ENCODE measurements at regions not wholly inside any gene's neighbourhood (a gene's known extent, or its start where the extent isn't known, plus 50 kb on each side); places are given as distances from the start of the nearest gene placed in this dataset.

DNA sequence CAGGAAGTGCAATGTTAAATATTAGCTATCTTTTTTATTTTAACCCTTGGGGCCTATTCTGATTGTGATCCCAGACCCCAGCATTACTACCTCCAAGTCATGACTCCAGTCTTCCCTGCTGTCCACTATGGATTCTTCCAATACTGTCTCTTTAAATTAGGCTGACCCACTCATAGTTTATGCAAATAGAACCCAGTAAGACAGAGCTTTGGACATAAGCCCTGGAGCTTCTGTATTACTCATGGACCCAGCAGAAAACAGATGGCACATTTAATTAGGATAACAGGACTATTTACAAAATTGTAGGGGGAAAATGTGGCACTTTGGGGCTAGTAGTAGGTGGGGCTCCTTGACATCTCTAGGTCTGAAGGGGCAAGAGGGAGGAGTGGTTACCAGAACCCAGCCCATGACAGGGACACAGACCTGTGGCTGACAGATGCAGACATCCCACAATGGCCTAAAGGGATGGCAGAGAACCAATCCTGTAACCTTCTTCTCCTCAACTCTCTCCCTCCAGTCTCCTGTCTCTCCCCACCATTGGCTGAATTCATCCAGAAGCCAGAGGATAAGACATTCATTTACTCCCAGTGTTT, 233.5 kb downstream of the OMA1 start:
- intact Hi-C loops (cut with micrococcal nuclease) = no loop called here

DNA sequence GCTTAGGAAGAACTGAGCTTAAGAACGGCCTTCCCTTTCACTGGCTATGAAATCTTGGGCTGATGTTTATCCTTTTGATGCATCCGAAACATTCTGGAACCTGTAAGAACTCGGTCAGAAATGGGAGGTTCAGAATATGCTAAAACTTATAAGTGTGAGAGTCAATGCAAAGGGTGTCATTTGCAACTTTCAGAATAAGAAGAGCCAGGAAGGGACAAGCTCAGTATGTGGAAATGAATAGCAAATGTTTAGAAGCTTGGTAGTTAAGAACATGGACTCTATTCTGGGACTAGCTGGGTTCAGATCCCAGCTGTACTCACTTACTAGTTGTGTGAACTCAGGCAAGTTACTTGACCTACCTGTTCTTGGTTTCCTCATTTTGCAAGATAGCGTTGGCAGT, 234.1 kb downstream of the OMA1 start:
- no peak for DNase-seq
- H3K79me2 ChIP-seq (ENCODE audit: insufficient read depth, low read length) = no peaks in the 10 kb centered on the region

More for the DNA sequence above, 233.5 kb downstream of the OMA1 start:
- H3K9me3 ChIP-seq (replicated peaks in 1 of 2; ENCODE audit: control insufficient read depth in 1 of 2, insufficient read depth in 1 of 2, low read length in 2 of 2) = no peaks in the 10 kb centered on the region
- no peak overlapping the region for H3K4me2 ChIP-seq (replicated peaks; ENCODE audit: extremely low read depth, low read length, poor library complexity, severe bottlenecking)
- no peak overlapping the region for H3K9ac ChIP-seq (ENCODE audit: insufficient read depth, low read length, poor library complexity, severe bottlenecking)
- no peak overlapping the region for H3K4me3 ChIP-seq (replicated peaks in 1 of 3; ENCODE audit: low read depth in 2 of 3, low read length in 3 of 3)
- H3K4me3 Mint-ChIP-seq = no peak overlapping the region
- no peaks in the 10 kb centered on the region for H3K27me3 ChIP-seq (ENCODE audit: control insufficient read depth in 2 of 2, insufficient read depth in 2 of 2, low read length in 2 of 2)
- H4K20me1 ChIP-seq (ENCODE audit: insufficient read depth, low read length) = no peaks in the 10 kb centered on the region
- no peak overlapping the region for H3K27ac Mint-ChIP-seq
- H3K27ac ChIP-seq (ENCODE audit: low read depth in 1 of 2, low read length in 2 of 2) = no peak overlapping the region
- peaks cover 0 to 3% (median 0%) of the 10 kb centered on the region in 3 donors for H3K27me3 Mint-ChIP-seq (ENCODE audit: low read depth in 3 of 3)
- H3K36me3 Mint-ChIP-seq = no peaks in the 10 kb centered on the region
- peaks cover 0 to 3% (median 0%) of the 10 kb centered on the region in 7 donors for H3K9me3 Mint-ChIP-seq
- DNase-seq = no peak
- H3K4me1 ChIP-seq (ENCODE audit: control insufficient read depth in 1 of 2, insufficient read depth in 2 of 2, low read length in 2 of 2) = no peaks in the 10 kb centered on the region
- H3K36me3 ChIP-seq (replicated peaks in 1 of 2; ENCODE audit: control insufficient read depth in 1 of 2, insufficient read depth in 2 of 2, low read length in 2 of 2) = no peaks in the 10 kb centered on the region
- H3K4me1 Mint-ChIP-seq = no peaks in the 10 kb centered on the region
- no peak overlapping the region for H2AFZ ChIP-seq (ENCODE audit: insufficient read depth, low read depth, low read length, poor library complexity, severe bottlenecking)
- no peaks in the 10 kb centered on the region for H3K79me2 ChIP-seq (ENCODE audit: insufficient read depth, low read length)
- TF ChIP-seq CTCF (IDR thresholded peaks at IDR 0.05) = no peak

More for the DNA sequence above, 234.1 kb downstream of the OMA1 start:
- no peaks in the 10 kb centered on the region for H3K9me3 ChIP-seq (replicated peaks in 1 of 2; ENCODE audit: control insufficient read depth in 1 of 2, insufficient read depth in 1 of 2, low read length in 2 of 2)
- H3K27ac ChIP-seq (ENCODE audit: low read depth in 1 of 2, low read length in 2 of 2) = no peak overlapping the region
- 92% methylated on average over 2 of the region's 4 CpGs for WGBS (ENCODE audit: insufficient coverage)
- no peak overlapping the region for H3K4me2 ChIP-seq (replicated peaks; ENCODE audit: extremely low read depth, low read length, poor library complexity, severe bottlenecking)
- no peak overlapping the region for H3K4me3 Mint-ChIP-seq
- no peak overlapping the region for H3K9ac ChIP-seq (ENCODE audit: insufficient read depth, low read length, poor library complexity, severe bottlenecking)
- no peaks in the 10 kb centered on the region for H3K4me1 ChIP-seq (ENCODE audit: control insufficient read depth in 1 of 2, insufficient read depth in 2 of 2, low read length in 2 of 2)
- no peak overlapping the region for H2AFZ ChIP-seq (ENCODE audit: insufficient read depth, low read depth, low read length, poor library complexity, severe bottlenecking)
- H3K27me3 Mint-ChIP-seq (ENCODE audit: low read depth in 3 of 3) = peaks cover 0 to 4% (median 0%) of the 10 kb centered on the region in 3 donors
- intact Hi-C loops (cut with micrococcal nuclease) = no loop called here
- no peaks in the 10 kb centered on the region for H3K36me3 Mint-ChIP-seq
- H4K20me1 ChIP-seq (ENCODE audit: insufficient read depth, low read length) = no peaks in the 10 kb centered on the region
- no peak overlapping the region for H3K4me3 ChIP-seq (replicated peaks in 1 of 3; ENCODE audit: low read depth in 2 of 3, low read length in 3 of 3)
- no peaks in the 10 kb centered on the region for H3K27me3 ChIP-seq (ENCODE audit: control insufficient read depth in 2 of 2, insufficient read depth in 2 of 2, low read length in 2 of 2)
- TF ChIP-seq CTCF (IDR thresholded peaks at IDR 0.05) = no peak
- no peaks in the 10 kb centered on the region for H3K4me1 Mint-ChIP-seq
- peaks cover 0 to 3% (median 0%) of the 10 kb centered on the region in 7 donors for H3K9me3 Mint-ChIP-seq
- no peak overlapping the region for H3K27ac Mint-ChIP-seq
- H3K36me3 ChIP-seq (replicated peaks in 1 of 2; ENCODE audit: control insufficient read depth in 1 of 2, insufficient read depth in 2 of 2, low read length in 2 of 2) = no peaks in the 10 kb centered on the region
